HepG2 (cell line): ENCODE measurements at regions not wholly inside any gene's neighbourhood (a gene's known extent, or its start where the extent isn't known, plus 50 kb on each side); places are given as distances from the start of the nearest gene placed in this dataset.

ENCODE experiments used
- ATAC-seq: fragments of 200-7000 bp; cut with Tn5 transposase; 3 replicates; pipeline ENCODE4 v1.9.1; 2020; ENCODE audit warnings: mild to moderate bottlenecking, moderate library complexity
- BruUV-seq: library from RNA; stranded (reverse); fragments of 400-500 nt; replicated peaks from 2 replicates; lab custom pipeline; 2021; lab: Mats Ljungman, UMichigan
- CTCF ChIA-PET: fragments of 300-600 bp; formaldehyde crosslinking; extraction: SDS; loops from one replicate; lab custom pipeline; 2021; ENCODE audit warnings: low total read pairs, inconsistent platforms, low intra/inter-chr PET ratio; lab: Yijun Ruan, JAX
- POLR2A ChIA-PET: fragments of 350-600 bp; sonication (Branson Sonifier 250); formaldehyde crosslinking; loops from one replicate; lab custom pipeline; 2020; ENCODE audit warnings: antibody characterized with exemption, inconsistent platforms; lab: Yijun Ruan, JAX
- DNase-seq: peaks from one replicate; pipeline ENCODE4 v3.0.0-alpha.2; 2015; ENCODE audit warnings: low spot score
- FAIRE-seq: peaks from 3 replicates; lab custom pipeline; 2011; peaks lifted over from hg19 to GRCh38; lab: Jason Lieb, UNC
- H2AFZ ChIP-seq: one replicate; pipeline ENCODE4 v1.6.1; 2011; ENCODE audit warnings: low read length, inconsistent platforms
- H3K27ac ChIP-seq: fragments of 300-600 bp; 3 replicates; pipeline ENCODE4 v1.8.0; 2011; ENCODE audit warnings: mixed run types, mild to moderate bottlenecking, mixed read lengths, low read length, inconsistent platforms; ENCODE audit not compliant: insufficient read depth; ENCODE audit errors: extremely low read length
- H3K27me3 ChIP-seq, 2 experiments: fragments of 200-600 bp in 1 of 2; 2 replicates in 1 of 2; 3 replicates in 1 of 2; pipeline versions ENCODE4 v1.6.0 to v1.8.0; 2011; ENCODE audit warnings: low read length in 2 of 2, mild to moderate bottlenecking in 2 of 2, moderate library complexity in 2 of 2, inconsistent platforms in 1 of 2; ENCODE audit not compliant: insufficient read depth in 2 of 2, control insufficient read depth in 1 of 2
- H3K36me3 ChIP-seq, 2 experiments: fragments of 200-600 bp in 1 of 2; replicated peaks in 1 of 2; 2 replicates in 1 of 2; 3 replicates in 1 of 2; pipeline versions ENCODE4 v1.5.1 to v1.8.0; 2011; ENCODE audit warnings: low read length in 2 of 2, inconsistent platforms in 1 of 2; ENCODE audit not compliant: insufficient read depth in 2 of 2, control insufficient read depth in 1 of 2
- H3K4me1 ChIP-seq: 2 replicates; pipeline ENCODE4 v1.5.1; 2012; ENCODE audit warnings: low read length, inconsistent platforms; ENCODE audit not compliant: insufficient read depth
- H3K4me2 ChIP-seq: 2 replicates; pipeline ENCODE4 v1.6.0; 2011; ENCODE audit warnings: low read depth, low read length, inconsistent platforms
- H3K4me3 ChIP-seq, 3 experiments: fragments of 200-600 bp in 1 of 3; sonication (generic), shearing (Covaris generic) in 1 of 3; replicated peaks in 1 of 3; 2 replicates each; pipeline ENCODE4 v1.5.1; 2011 to 2016; ENCODE audit warnings: low read length in 3 of 3, inconsistent platforms in 2 of 3, low read depth in 2 of 3, mild to moderate bottlenecking in 2 of 3, control low read depth in 1 of 3, mixed read lengths in 1 of 3; ENCODE audit not compliant: insufficient read depth in 1 of 3
- H3K79me2 ChIP-seq: one replicate; pipeline ENCODE4 v1.6.1; 2011; ENCODE audit warnings: low read length, inconsistent platforms; ENCODE audit not compliant: insufficient read depth
- H3K9ac ChIP-seq: 2 replicates; pipeline ENCODE4 v1.6.0; 2011; ENCODE audit warnings: mild to moderate bottlenecking, low read depth, low read length, inconsistent platforms; ENCODE audit not compliant: insufficient read depth
- H3K9me3 ChIP-seq: 2 replicates; pipeline ENCODE4 v1.5.1; 2012; ENCODE audit warnings: mild to moderate bottlenecking, low read length
- H4K20me1 ChIP-seq: 2 replicates; pipeline ENCODE4 v1.6.0; 2011; ENCODE audit warnings: inconsistent platforms, mild to moderate bottlenecking, low read length, moderate library complexity; ENCODE audit not compliant: insufficient read depth
- CREB3 ChIP-seq: sonication (generic); formaldehyde crosslinking; IDR thresholded peaks from 2 replicates; pipeline ENCODE4 v1.5.0; 2020; ENCODE audit warnings: missing genetic modification reagents
- MEF2D ChIP-seq: sonication (generic); formaldehyde crosslinking; IDR thresholded peaks from 2 replicates; pipeline ENCODE4 v1.5.1; 2020; ENCODE audit warnings: mild to moderate bottlenecking, missing genetic modification reagents
- MIER3 ChIP-seq: IDR thresholded peaks from 2 replicates; pipeline ENCODE4 v1.6.1; 2016; ENCODE audit warnings: missing compliant biosample characterization, borderline replicate concordance
- RFXANK ChIP-seq: IDR thresholded peaks from 2 replicates; pipeline ENCODE4 v1.6.1; 2016
- ZBTB33 ChIP-seq: sonication (generic); formaldehyde crosslinking; IDR thresholded peaks from 2 replicates; pipeline ENCODE4 v1.4.0; 2020; ENCODE audit warnings: missing genetic modification reagents
- ZFP82 ChIP-seq: sonication (generic); formaldehyde crosslinking; IDR thresholded peaks from 2 replicates; pipeline ENCODE4 v1.5.1; 2020; ENCODE audit warnings: mild to moderate bottlenecking, missing genetic modification reagents, borderline replicate concordance
- WGBS: methylation state at CpG from one replicate; pipeline ENCODE4 v1.1.6; 2017; ENCODE audit warnings: low lambda C conversion rate; 5-methylcytosine and 5-hydroxymethylcytosine counted together
- in situ Hi-C: cut with HindIII; loops from 2 replicates; pipeline ENCODE4 v1.10.0; 2017; ENCODE audit warnings: low pct_unique_long_range_greater_than_20kb; ENCODE audit not compliant: extremely low pct_ligation_motif_present
- intact Hi-C: fragments of 100-400 bp; cut with micrococcal nuclease; formaldehyde crosslinking; loops from one replicate; pipeline ENCODE4 v1.10.0; 2022; ENCODE audit not compliant: unreplicated experiment
- TF ChIP-seq, protein P1 (sequence below): IDR thresholded peaks from 2 replicates; pipeline ENCODE4 v1.6.1; 2012; ENCODE audit warnings: low read length, improper control_type of control experiment
- TF ChIP-seq, protein P2 (sequence below), 2 experiments: sonication (generic) in 1 of 2; formaldehyde crosslinking in 1 of 2; IDR thresholded peaks; 2 replicates each; pipeline versions ENCODE4 v1.4.0 to v1.6.1; 2016 to 2020; ENCODE audit warnings: borderline replicate concordance in 1 of 2, low read depth in 1 of 2, mild to moderate bottlenecking in 1 of 2, missing genetic modification reagents in 1 of 2

DNA sequence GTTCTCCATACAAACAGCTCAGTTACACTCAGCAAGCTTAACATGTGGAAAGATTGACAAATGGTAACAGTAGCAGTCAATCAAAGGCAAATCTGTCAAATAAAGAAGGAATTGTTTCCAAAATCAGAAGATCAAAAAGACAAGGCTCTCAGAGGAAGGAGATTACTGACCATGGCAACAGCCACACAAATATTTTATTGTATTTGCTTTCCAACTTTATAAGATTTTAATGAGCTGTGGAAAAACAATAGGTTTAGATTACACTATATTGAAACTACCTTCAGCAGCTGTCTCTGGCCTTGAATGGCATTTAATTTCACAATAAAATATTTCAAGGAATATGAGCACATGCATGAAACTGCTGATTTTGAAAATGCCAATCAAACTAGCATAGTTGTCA lies 1143.9 kb upstream of the GJE1 start (continued):
- TF ChIP-seq, protein P1, sequence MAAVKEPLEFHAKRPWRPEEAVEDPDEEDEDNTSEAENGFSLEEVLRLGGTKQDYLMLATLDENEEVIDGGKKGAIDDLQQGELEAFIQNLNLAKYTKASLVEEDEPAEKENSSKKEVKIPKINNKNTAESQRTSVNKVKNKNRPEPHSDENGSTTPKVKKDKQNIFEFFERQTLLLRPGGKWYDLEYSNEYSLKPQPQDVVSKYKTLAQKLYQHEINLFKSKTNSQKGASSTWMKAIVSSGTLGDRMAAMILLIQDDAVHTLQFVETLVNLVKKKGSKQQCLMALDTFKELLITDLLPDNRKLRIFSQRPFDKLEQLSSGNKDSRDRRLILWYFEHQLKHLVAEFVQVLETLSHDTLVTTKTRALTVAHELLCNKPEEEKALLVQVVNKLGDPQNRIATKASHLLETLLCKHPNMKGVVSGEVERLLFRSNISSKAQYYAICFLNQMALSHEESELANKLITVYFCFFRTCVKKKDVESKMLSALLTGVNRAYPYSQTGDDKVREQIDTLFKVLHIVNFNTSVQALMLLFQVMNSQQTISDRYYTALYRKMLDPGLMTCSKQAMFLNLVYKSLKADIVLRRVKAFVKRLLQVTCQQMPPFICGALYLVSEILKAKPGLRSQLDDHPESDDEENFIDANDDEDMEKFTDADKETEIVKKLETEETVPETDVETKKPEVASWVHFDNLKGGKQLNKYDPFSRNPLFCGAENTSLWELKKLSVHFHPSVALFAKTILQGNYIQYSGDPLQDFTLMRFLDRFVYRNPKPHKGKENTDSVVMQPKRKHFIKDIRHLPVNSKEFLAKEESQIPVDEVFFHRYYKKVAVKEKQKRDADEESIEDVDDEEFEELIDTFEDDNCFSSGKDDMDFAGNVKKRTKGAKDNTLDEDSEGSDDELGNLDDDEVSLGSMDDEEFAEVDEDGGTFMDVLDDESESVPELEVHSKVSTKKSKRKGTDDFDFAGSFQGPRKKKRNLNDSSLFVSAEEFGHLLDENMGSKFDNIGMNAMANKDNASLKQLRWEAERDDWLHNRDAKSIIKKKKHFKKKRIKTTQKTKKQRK = no peak
- TF ChIP-seq RFXANK (CRISPR knock-in tag) = no peak
- no peak for TF ChIP-seq MEF2D (CRISPR knock-in tag)
- no peak for TF ChIP-seq MIER3 (CRISPR knock-in tag)
- TF ChIP-seq, all 625 proteins: peak for 0

DNA sequence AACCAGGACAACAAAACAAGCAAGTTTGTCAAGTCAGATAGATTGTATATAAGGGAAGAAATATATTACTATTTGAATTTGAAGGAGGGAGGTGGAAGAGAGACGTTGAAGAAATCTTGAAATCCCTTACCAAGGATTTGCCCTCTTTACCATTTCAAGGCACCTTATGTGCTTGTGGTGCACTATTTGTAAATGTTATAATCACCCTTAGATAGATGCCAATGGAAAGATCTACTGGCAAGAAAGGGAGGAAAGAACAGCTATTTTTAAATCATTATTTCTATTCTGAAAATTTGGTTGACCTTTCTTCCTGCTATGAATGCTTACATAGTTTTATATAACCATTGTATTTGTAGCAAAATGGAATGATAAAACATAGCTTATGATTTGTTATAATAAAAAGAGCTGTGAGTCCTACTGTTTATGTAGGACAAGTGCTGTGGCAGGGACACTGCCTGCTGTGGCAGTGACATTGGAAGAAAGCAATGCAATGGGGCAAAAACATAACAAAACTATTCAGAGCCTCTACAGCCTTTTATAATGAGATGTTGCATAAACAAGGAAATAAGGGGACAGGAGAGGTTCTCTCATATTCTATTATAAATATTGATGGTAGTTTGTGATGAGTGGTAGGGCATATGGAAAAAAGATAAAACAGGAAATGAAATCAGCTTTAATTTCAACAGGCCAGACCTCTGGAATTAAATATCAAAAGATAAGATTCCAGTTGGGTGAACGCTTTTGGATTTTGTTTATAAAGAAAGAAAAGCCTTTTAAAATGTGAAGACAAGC lies 1145.2 kb upstream of the GJE1 start:
- Histone ChIP-seq H3K9ac (no peak overlapping the region), H3K4me3 (no peak overlapping the region), H3K27me3 (no peaks in the 10 kb centered on the region), H3K36me3 (no peaks in the 10 kb centered on the region), H4K20me1 (no peaks in the 10 kb centered on the region), H2AFZ (no peak overlapping the region), H3K4me1 (no peaks in the 10 kb centered on the region), H3K9me3 (peaks cover 11% of the 10 kb centered on the region; the same call in 1 of the 2 replicates), H3K79me2 (no peaks in the 10 kb centered on the region), H3K27ac (no peak overlapping the region), H3K4me2 (no peak overlapping the region)
- in situ Hi-C loops (no loop called here), intact Hi-C loops (loop anchor here (2.0 kb wide), 1 partner anchor 17 kb away; no protein-coding TSS in a partner anchor)
- no peak for DNase-seq
- FAIRE-seq = no peak
- no TSS peak for BruUV-seq
- POLR2A ChIA-PET = no interaction called here
- WGBS = 11% methylated on average over 2 of the region's 2 CpGs
- no peak for ATAC-seq
- CTCF ChIA-PET = no interaction called here
- TF ChIP-seq, protein P2, sequence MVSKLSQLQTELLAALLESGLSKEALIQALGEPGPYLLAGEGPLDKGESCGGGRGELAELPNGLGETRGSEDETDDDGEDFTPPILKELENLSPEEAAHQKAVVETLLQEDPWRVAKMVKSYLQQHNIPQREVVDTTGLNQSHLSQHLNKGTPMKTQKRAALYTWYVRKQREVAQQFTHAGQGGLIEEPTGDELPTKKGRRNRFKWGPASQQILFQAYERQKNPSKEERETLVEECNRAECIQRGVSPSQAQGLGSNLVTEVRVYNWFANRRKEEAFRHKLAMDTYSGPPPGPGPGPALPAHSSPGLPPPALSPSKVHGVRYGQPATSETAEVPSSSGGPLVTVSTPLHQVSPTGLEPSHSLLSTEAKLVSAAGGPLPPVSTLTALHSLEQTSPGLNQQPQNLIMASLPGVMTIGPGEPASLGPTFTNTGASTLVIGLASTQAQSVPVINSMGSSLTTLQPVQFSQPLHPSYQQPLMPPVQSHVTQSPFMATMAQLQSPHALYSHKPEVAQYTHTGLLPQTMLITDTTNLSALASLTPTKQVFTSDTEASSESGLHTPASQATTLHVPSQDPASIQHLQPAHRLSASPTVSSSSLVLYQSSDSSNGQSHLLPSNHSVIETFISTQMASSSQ (IDR thresholded peaks at IDR 0.05; ENCODE audit: low read depth) = no peak
- TF ChIP-seq, protein P2 (CRISPR knock-in tag; IDR thresholded peaks at IDR 0.05; ENCODE audit: borderline replicate concordance) = no peak
- no peak for TF ChIP-seq CREB3 (CRISPR knock-in tag)
- TF ChIP-seq ZBTB33 (CRISPR knock-in tag) = no peak
- no peak for TF ChIP-seq ZFP82 (CRISPR knock-in tag)
